Brain microvascular endothelial cell (primary cell): ENCODE measurements at regions not wholly inside any gene's neighbourhood (a gene's known extent, or its start where the extent isn't known, plus 50 kb on each side); places are given as distances from the start of the nearest gene placed in this dataset.

Experiments
- DNase-seq: peaks from one replicate; pipeline ENCODE4 v3.0.0-alpha.2; 2020
- H3K27ac ChIP-seq: fragments of 250-450 bp; sonication (Bioruptor Pico); 2 replicates; pipeline ENCODE4 v1.5.1; 2020; ENCODE audit warnings: mild to moderate bottlenecking, moderate library complexity
- H3K27me3 ChIP-seq: fragments of 250-450 bp; sonication (Bioruptor Pico); replicated peaks from 2 replicates; pipeline ENCODE4 v1.5.1; 2020; ENCODE audit warnings: mild to moderate bottlenecking
- H3K36me3 ChIP-seq: fragments of 250-450 bp; sonication (Bioruptor Pico); replicated peaks from 2 replicates; pipeline ENCODE4 v1.5.1; 2020; ENCODE audit warnings: mild to moderate bottlenecking
- H3K4me3 ChIP-seq: 2 replicates; pipeline ENCODE4 v1.5.1; 2011; ENCODE audit warnings: low read depth, mild to moderate bottlenecking, control low read depth, low read length, moderate library complexity
- CTCF ChIP-seq: IDR thresholded peaks from 2 replicates; pipeline ENCODE4 v1.5.1; 2011; ENCODE audit warnings: low read depth, mild to moderate bottlenecking, moderate library complexity, low read length, control low read depth, inconsistent platforms; ENCODE audit errors: missing control alignments
- in situ Hi-C: cut with HindIII; loops from 2 replicates; pipeline ENCODE4 v1.10.0; 2017; ENCODE audit warnings: low sequenced_read_pairs, low pct_ligation_motif_present

- TF ChIP-seq CTCF = no peak
- in situ Hi-C loops = no loop called here
- Histone ChIP-seq H3K27ac (no peak overlapping the region), H3K27me3 (no peaks in the 10 kb centered on the region), H3K4me3 (no peak overlapping the region), H3K36me3 (no peaks in the 10 kb centered on the region)
- no peak for DNase-seq
These were observed 383.3 kb upstream of the MYT1L start for GRCh38 chr2:2714408-2714807.

DNA sequence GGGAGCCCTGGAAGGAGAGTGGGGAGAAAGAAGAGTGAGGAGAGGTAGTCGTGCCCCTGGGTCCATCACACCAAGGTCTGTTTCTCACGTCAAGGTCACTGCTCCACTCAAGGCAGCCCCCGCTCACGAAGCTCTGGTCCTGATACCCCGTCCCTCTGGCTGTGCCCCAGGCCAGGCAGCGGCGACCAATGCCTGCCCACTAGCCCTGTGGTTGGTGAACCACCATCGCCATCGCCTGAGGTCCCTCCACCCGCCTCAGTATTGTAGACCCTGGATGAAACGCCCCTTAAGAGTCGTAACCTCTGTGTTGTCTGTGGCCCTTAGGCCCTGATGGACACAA lies 378.3 kb upstream of the MYT1L start:
- Histone ChIP-seq H3K27ac (no peak overlapping the region), H3K36me3 (no peaks in the 10 kb centered on the region), H3K27me3 (no peaks in the 10 kb centered on the region), H3K4me3 (no peak overlapping the region)
- TF ChIP-seq CTCF = no peak
- in situ Hi-C loops = no loop called here
- DNase-seq = no peak

- no peak overlapping the region for H3K4me3 ChIP-seq
- H3K27ac ChIP-seq = no peak overlapping the region
- in situ Hi-C loops = no loop called here
- no peak for DNase-seq
- TF ChIP-seq CTCF = no peak
- H3K36me3 ChIP-seq = no peaks in the 10 kb centered on the region
- H3K27me3 ChIP-seq = no peaks in the 10 kb centered on the region
These were observed 377.7 kb upstream of the MYT1L start for GRCh38 chr2:2708575-2709430.

- H3K27ac ChIP-seq = no peak overlapping the region
- no peak overlapping the region for H3K4me3 ChIP-seq
- no peaks in the 10 kb centered on the region for H3K27me3 ChIP-seq
- H3K36me3 ChIP-seq = no peaks in the 10 kb centered on the region
- DNase-seq = no peak
- no peak for TF ChIP-seq CTCF
- in situ Hi-C loops = no loop called here
These were observed 376.3 kb upstream of the MYT1L start for GRCh38 chr2:2707206-2707991.

- no peaks in the 10 kb centered on the region for H3K27me3 ChIP-seq
- H3K27ac ChIP-seq = no peak overlapping the region
- in situ Hi-C loops = no loop called here
- H3K4me3 ChIP-seq = no peak overlapping the region
- TF ChIP-seq CTCF = no peak
- no peak for DNase-seq
- H3K36me3 ChIP-seq = no peaks in the 10 kb centered on the region
These were observed 375.2 kb upstream of the MYT1L start for GRCh38 chr2:2706306-2706705.
